Left lung (tissue), 4 donors: ENCODE measurements at regions not wholly inside any gene's neighbourhood (a gene's known extent, or its start where the extent isn't known, plus 50 kb on each side); places are given as distances from the start of the nearest gene placed in this dataset.

Experiments used
- ATAC-seq: fragments of 200-7000 bp; cut with Tn5 transposase; one replicate; pipeline ENCODE4 v1.9.1; 2020; ENCODE audit warnings: moderate library complexity
- DNase-seq, 4 donors: peaks; one replicate each; pipeline ENCODE4 v3.0.0-alpha.2; 2013 to 2020
- H3K27ac ChIP-seq, 2 donors: fragments of 200-600 bp; sonication (generic) in 1 of 2; one replicate each; pipeline versions ENCODE4 v1.5.0 to v1.8.0; 2020 to 2021
- H3K27me3 ChIP-seq, 2 donors: fragments of 200-600 bp; sonication (generic) in 1 of 2; one replicate each; pipeline versions ENCODE4 v1.5.0 to v1.8.0; 2020 to 2021
- H3K36me3 ChIP-seq, 2 donors: fragments of 200-600 bp; sonication (generic) in 1 of 2; one replicate each; pipeline versions ENCODE4 v1.5.0 to v1.8.0; 2020 to 2021
- H3K4me1 ChIP-seq, 2 donors: fragments of 200-600 bp; one replicate each; pipeline ENCODE4 v1.8.0; 2021
- H3K4me3 ChIP-seq, 2 donors: fragments of 200-600 bp; sonication (generic) in 1 of 2; one replicate each; pipeline versions ENCODE4 v1.5.0 to v1.8.0; 2020 to 2021; ENCODE audit warnings: mild to moderate bottlenecking in 1 of 2
- H3K9me3 ChIP-seq, 2 donors: fragments of 200-600 bp; sonication (generic) in 1 of 2; one replicate each; pipeline versions ENCODE4 v1.5.0 to v1.8.0; 2020 to 2021
- intact Hi-C, 2 donors: fragments of 100-400 bp; cut with DNase I; formaldehyde crosslinking; loops; one replicate each; pipeline versions ENCODE4 v1.11.2 to v1.14.2; 2022
- TF ChIP-seq, protein P1 (sequence below), 2 donors: fragments of 200-600 bp; sonication (generic) in 1 of 2; IDR thresholded peaks; one replicate each; pipeline versions ENCODE4 v1.5.0 to v1.8.0; 2021; ENCODE audit warnings: antibody characterized with exemption in 2 of 2
- donor health status: DM: no; HTN: yes; CAD: no.
- donor health status: DM: no; HTN: no; CAD: no.

DNA sequence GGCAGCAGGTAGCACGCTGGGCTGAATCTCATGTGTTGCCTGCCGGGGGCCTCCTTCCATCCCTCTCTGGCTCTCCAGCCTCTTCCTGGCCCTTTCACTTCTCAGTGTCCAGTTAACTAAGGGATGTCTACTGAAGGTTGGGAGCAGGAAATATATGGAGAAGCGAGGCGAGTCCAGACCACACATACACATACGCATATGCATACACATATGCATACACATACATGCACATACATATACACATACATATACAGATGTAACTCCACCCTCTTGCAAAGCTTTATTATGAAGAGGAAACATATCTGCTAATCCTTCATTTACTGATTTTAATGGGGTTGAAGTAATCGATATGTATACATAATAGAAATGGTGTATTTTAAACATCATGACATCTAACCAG, 636.1 kb upstream of the CCDC179 start:
- TF ChIP-seq, protein P1, sequence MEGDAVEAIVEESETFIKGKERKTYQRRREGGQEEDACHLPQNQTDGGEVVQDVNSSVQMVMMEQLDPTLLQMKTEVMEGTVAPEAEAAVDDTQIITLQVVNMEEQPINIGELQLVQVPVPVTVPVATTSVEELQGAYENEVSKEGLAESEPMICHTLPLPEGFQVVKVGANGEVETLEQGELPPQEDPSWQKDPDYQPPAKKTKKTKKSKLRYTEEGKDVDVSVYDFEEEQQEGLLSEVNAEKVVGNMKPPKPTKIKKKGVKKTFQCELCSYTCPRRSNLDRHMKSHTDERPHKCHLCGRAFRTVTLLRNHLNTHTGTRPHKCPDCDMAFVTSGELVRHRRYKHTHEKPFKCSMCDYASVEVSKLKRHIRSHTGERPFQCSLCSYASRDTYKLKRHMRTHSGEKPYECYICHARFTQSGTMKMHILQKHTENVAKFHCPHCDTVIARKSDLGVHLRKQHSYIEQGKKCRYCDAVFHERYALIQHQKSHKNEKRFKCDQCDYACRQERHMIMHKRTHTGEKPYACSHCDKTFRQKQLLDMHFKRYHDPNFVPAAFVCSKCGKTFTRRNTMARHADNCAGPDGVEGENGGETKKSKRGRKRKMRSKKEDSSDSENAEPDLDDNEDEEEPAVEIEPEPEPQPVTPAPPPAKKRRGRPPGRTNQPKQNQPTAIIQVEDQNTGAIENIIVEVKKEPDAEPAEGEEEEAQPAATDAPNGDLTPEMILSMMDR (IDR thresholded peaks at IDR 0.05), result no peak

DNA sequence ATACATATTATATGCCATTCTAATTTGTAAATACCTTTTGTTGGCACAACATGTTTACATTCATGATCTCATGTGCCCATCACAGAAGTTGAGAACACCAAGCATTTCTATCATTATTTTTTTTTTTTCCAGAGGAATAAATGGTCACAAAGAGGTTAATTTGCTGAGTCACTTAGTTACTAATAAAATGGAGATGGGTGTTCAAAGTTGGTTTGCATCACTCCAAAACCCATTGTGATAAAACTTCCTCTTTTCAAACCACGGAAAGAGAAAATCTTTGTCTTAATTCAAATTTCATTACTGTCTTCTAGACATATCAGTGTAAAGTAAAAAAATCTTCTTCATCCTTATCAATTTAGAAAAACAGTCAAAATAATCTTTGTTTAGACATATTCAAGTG, 636.8 kb upstream of the CCDC179 start:
- ATAC-seq (no peak), DNase-seq (no peak)
- Histone ChIP-seq H3K27ac (no peak overlapping the region), H3K4me3 (no peak overlapping the region), H3K4me1 (no peaks in the 10 kb centered on the region), H3K27me3 (no peaks in the 10 kb centered on the region), H3K9me3 (no peaks in the 10 kb centered on the region), H3K36me3 (no peaks in the 10 kb centered on the region)
- intact Hi-C loops, result no loop called here
- TF ChIP-seq, protein P1 (IDR thresholded peaks at IDR 0.05), result no peak

More for the DNA sequence above, 636.1 kb upstream of the CCDC179 start:
- Histone ChIP-seq H3K4me3 (no peak overlapping the region), H3K4me1 (no peaks in the 10 kb centered on the region), H3K27ac (no peak overlapping the region), H3K9me3 (no peaks in the 10 kb centered on the region), H3K27me3 (no peaks in the 10 kb centered on the region), H3K36me3 (no peaks in the 10 kb centered on the region)
- intact Hi-C loops, result no loop called here
- DNase-seq (no peak), ATAC-seq (no peak)

DNA sequence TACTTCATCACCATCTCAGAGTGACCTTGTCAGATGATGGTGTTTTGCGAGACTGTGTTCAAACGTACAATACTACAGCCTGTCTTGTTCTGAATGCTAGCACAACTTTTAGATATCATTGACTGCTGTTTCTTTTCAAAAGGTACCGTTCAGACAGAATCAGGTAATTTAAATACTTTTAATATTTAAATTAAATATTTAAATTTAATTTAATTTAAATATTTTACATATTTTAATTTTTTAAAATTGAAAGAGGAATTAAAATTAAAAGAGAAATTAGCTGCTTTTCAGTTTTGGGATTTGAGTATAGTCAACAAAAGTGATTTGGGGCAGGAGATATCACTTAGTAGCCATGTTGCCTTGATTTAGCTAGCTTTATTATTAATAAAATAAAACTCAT, 642.1 kb upstream of the CCDC179 start:
- TF ChIP-seq, protein P1 (IDR thresholded peaks at IDR 0.05), result no peak
- no peaks in the 10 kb centered on the region for H3K9me3 ChIP-seq
- no peak for ATAC-seq
- DNase-seq, result no peak
- no peak overlapping the region for H3K4me3 ChIP-seq
- no peak overlapping the region for H3K27ac ChIP-seq
- no peaks in the 10 kb centered on the region for H3K27me3 ChIP-seq
- H3K36me3 ChIP-seq, result no peaks in the 10 kb centered on the region
- H3K4me1 ChIP-seq, result no peaks in the 10 kb centered on the region
- intact Hi-C loops, result no loop called here

DNA sequence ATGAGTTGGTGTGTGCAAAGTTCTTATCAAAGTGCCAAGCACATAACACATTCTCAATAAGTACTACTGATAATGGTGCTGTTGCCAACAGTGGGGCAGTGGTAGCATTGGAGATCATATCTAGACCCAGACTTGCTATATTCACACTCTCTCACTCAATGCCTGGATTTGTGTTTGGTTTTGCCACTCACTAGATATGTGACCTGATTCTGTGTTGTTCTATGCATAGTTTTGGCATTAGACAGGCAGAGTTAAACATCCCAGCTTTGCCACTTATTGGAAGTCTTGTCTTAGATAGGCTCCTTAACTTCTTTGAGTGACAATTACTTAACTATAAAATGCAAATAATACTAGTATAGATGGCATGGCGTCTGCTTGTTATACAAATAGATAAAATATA, 642.6 kb upstream of the CCDC179 start:
- H3K4me1 ChIP-seq, result no peaks in the 10 kb centered on the region
- H3K4me3 ChIP-seq, result no peak overlapping the region

DNA sequence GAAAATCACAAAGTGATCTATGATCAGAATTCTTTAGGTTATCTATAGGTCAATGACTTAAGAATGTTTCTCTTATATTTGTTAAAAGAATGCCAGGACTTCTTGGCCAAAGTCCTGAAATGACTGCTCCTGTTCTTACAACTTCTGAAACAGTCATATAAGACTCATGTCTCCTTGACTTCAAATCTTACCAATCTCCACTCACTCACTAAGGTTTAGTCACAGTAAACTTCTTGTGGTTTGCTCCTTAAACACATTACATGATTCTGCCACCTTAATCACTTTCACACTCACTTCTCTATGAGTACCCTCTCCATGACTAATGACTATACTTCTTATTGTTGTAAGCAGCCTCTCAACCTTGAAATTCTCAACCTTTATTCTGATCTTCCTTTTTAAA, 648.7 kb upstream of the CCDC179 start:
- Histone ChIP-seq H3K4me1 (no peaks in the 10 kb centered on the region), H3K27ac (no peak overlapping the region), H3K9me3 (no peaks in the 10 kb centered on the region), H3K4me3 (no peak overlapping the region), H3K36me3 (no peaks in the 10 kb centered on the region), H3K27me3 (no peaks in the 10 kb centered on the region)
- DNase-seq (no peak), ATAC-seq (peak; percentile 89)
- TF ChIP-seq, protein P1 (IDR thresholded peaks at IDR 0.05), result no peak
- intact Hi-C loops, result no loop called here

More for the DNA sequence above, 642.6 kb upstream of the CCDC179 start:
- H3K9me3 ChIP-seq, result no peaks in the 10 kb centered on the region
- no peak for ATAC-seq
- TF ChIP-seq, protein P1 (IDR thresholded peaks at IDR 0.05), result no peak
- no peaks in the 10 kb centered on the region for H3K27me3 ChIP-seq
- intact Hi-C loops, result no loop called here
- DNase-seq, result no peak
- no peak overlapping the region for H3K27ac ChIP-seq
- H3K36me3 ChIP-seq, result no peaks in the 10 kb centered on the region
